HepG2 (cell line): ENCODE measurements at regions not wholly inside any gene's neighbourhood (a gene's known extent, or its start where the extent isn't known, plus 50 kb on each side); places are given as distances from the start of the nearest gene placed in this dataset.

Experiments used
- ATAC-seq: fragments of 200-7000 bp; cut with Tn5 transposase; 3 replicates; pipeline ENCODE4 v1.9.1; 2020; ENCODE audit warnings: mild to moderate bottlenecking, moderate library complexity
- BruUV-seq: library from RNA; stranded (reverse); fragments of 400-500 nt; replicated peaks from 2 replicates; lab custom pipeline; 2021; lab: Mats Ljungman, UMichigan
- CTCF ChIA-PET: fragments of 300-600 bp; formaldehyde crosslinking; extraction: SDS; loops from one replicate; lab custom pipeline; 2021; ENCODE audit warnings: low total read pairs, inconsistent platforms, low intra/inter-chr PET ratio; lab: Yijun Ruan, JAX
- POLR2A ChIA-PET: fragments of 350-600 bp; sonication (Branson Sonifier 250); formaldehyde crosslinking; loops from one replicate; lab custom pipeline; 2020; ENCODE audit warnings: antibody characterized with exemption, inconsistent platforms; lab: Yijun Ruan, JAX
- DNase-seq: peaks from one replicate; pipeline ENCODE4 v3.0.0-alpha.2; 2015; ENCODE audit warnings: low spot score
- FAIRE-seq: peaks from 3 replicates; lab custom pipeline; 2011; peaks lifted over from hg19 to GRCh38; lab: Jason Lieb, UNC
- H2AFZ ChIP-seq: one replicate; pipeline ENCODE4 v1.6.1; 2011; ENCODE audit warnings: low read length, inconsistent platforms
- H3K27ac ChIP-seq: fragments of 300-600 bp; 3 replicates; pipeline ENCODE4 v1.8.0; 2011; ENCODE audit warnings: mixed run types, mild to moderate bottlenecking, mixed read lengths, low read length, inconsistent platforms; ENCODE audit not compliant: insufficient read depth; ENCODE audit errors: extremely low read length
- H3K27me3 ChIP-seq, 2 experiments: fragments of 200-600 bp in 1 of 2; 2 replicates in 1 of 2; 3 replicates in 1 of 2; pipeline versions ENCODE4 v1.6.0 to v1.8.0; 2011; ENCODE audit warnings: low read length in 2 of 2, mild to moderate bottlenecking in 2 of 2, moderate library complexity in 2 of 2, inconsistent platforms in 1 of 2; ENCODE audit not compliant: insufficient read depth in 2 of 2, control insufficient read depth in 1 of 2
- H3K36me3 ChIP-seq, 2 experiments: fragments of 200-600 bp in 1 of 2; replicated peaks in 1 of 2; 2 replicates in 1 of 2; 3 replicates in 1 of 2; pipeline versions ENCODE4 v1.5.1 to v1.8.0; 2011; ENCODE audit warnings: low read length in 2 of 2, inconsistent platforms in 1 of 2; ENCODE audit not compliant: insufficient read depth in 2 of 2, control insufficient read depth in 1 of 2
- H3K4me1 ChIP-seq: 2 replicates; pipeline ENCODE4 v1.5.1; 2012; ENCODE audit warnings: low read length, inconsistent platforms; ENCODE audit not compliant: insufficient read depth
- H3K4me2 ChIP-seq: 2 replicates; pipeline ENCODE4 v1.6.0; 2011; ENCODE audit warnings: low read depth, low read length, inconsistent platforms
- H3K4me3 ChIP-seq, 3 experiments: fragments of 200-600 bp in 1 of 3; sonication (generic), shearing (Covaris generic) in 1 of 3; replicated peaks in 1 of 3; 2 replicates each; pipeline ENCODE4 v1.5.1; 2011 to 2016; ENCODE audit warnings: low read length in 3 of 3, inconsistent platforms in 2 of 3, low read depth in 2 of 3, mild to moderate bottlenecking in 2 of 3, control low read depth in 1 of 3, mixed read lengths in 1 of 3; ENCODE audit not compliant: insufficient read depth in 1 of 3
- H3K79me2 ChIP-seq: one replicate; pipeline ENCODE4 v1.6.1; 2011; ENCODE audit warnings: low read length, inconsistent platforms; ENCODE audit not compliant: insufficient read depth
- H3K9ac ChIP-seq: 2 replicates; pipeline ENCODE4 v1.6.0; 2011; ENCODE audit warnings: mild to moderate bottlenecking, low read depth, low read length, inconsistent platforms; ENCODE audit not compliant: insufficient read depth
- H3K9me3 ChIP-seq: 2 replicates; pipeline ENCODE4 v1.5.1; 2012; ENCODE audit warnings: mild to moderate bottlenecking, low read length
- H4K20me1 ChIP-seq: 2 replicates; pipeline ENCODE4 v1.6.0; 2011; ENCODE audit warnings: inconsistent platforms, mild to moderate bottlenecking, low read length, moderate library complexity; ENCODE audit not compliant: insufficient read depth
- NFIB ChIP-seq: sonication (generic); formaldehyde crosslinking; IDR thresholded peaks from 2 replicates; pipeline ENCODE4 v1.9.0; 2021; ENCODE audit warnings: missing genetic modification reagents, mild to moderate bottlenecking, borderline replicate concordance
- NPAS2 ChIP-seq: sonication (generic); formaldehyde crosslinking; IDR thresholded peaks from 2 replicates; pipeline ENCODE4 v1.8.0; 2022; ENCODE audit warnings: mild to moderate bottlenecking, missing genetic modification reagents, borderline replicate concordance
- SRSF9 ChIP-seq: fragments of 200-400 bp; formaldehyde crosslinking; IDR thresholded peaks from 2 replicates; pipeline ENCODE4 v1.6.1; 2018; ENCODE audit warnings: borderline replicate concordance, mild to moderate bottlenecking, low read depth, low read length; ENCODE audit not compliant: insufficient read depth, poor library complexity, severe bottlenecking
- SSRP1 ChIP-seq: IDR thresholded peaks from 2 replicates; pipeline ENCODE4 v1.6.1; 2016; ENCODE audit warnings: control low read depth
- ZFX ChIP-seq: sonication (generic); formaldehyde crosslinking; IDR thresholded peaks from 2 replicates; pipeline ENCODE4 v1.4.0; 2020; ENCODE audit warnings: mild to moderate bottlenecking, low read depth, missing genetic modification reagents, moderate library complexity
- ZNF280B ChIP-seq: sonication (generic); formaldehyde crosslinking; IDR thresholded peaks from 2 replicates; pipeline ENCODE4 v1.5.0; 2020; ENCODE audit warnings: missing genetic modification reagents, mild to moderate bottlenecking, borderline replicate concordance
- ZNF639 ChIP-seq: conservative IDR thresholded peaks from 2 replicates; pipeline ENCODE4 v1.6.1; 2018; ENCODE audit warnings: missing genetic modification reagents
- ZNF75D ChIP-seq: sonication (generic); formaldehyde crosslinking; IDR thresholded peaks from 2 replicates; pipeline ENCODE4 v1.8.1; 2023; ENCODE audit warnings: missing genetic modification reagents, mild to moderate bottlenecking, borderline replicate concordance
- WGBS: methylation state at CpG from one replicate; pipeline ENCODE4 v1.1.6; 2017; ENCODE audit warnings: low lambda C conversion rate; 5-methylcytosine and 5-hydroxymethylcytosine counted together
- in situ Hi-C: cut with HindIII; loops from 2 replicates; pipeline ENCODE4 v1.10.0; 2017; ENCODE audit warnings: low pct_unique_long_range_greater_than_20kb; ENCODE audit not compliant: extremely low pct_ligation_motif_present
- intact Hi-C: fragments of 100-400 bp; cut with micrococcal nuclease; formaldehyde crosslinking; loops from one replicate; pipeline ENCODE4 v1.10.0; 2022; ENCODE audit not compliant: unreplicated experiment
- TF ChIP-seq, protein P1 (sequence below), 2 experiments: sonication (generic) in 1 of 2; formaldehyde crosslinking in 1 of 2; IDR thresholded peaks; 2 replicates each; pipeline versions ENCODE4 v1.4.0 to v1.6.1; 2016 to 2020; ENCODE audit warnings: borderline replicate concordance in 1 of 2, low read depth in 1 of 2, mild to moderate bottlenecking in 1 of 2, missing genetic modification reagents in 1 of 2

DNA sequence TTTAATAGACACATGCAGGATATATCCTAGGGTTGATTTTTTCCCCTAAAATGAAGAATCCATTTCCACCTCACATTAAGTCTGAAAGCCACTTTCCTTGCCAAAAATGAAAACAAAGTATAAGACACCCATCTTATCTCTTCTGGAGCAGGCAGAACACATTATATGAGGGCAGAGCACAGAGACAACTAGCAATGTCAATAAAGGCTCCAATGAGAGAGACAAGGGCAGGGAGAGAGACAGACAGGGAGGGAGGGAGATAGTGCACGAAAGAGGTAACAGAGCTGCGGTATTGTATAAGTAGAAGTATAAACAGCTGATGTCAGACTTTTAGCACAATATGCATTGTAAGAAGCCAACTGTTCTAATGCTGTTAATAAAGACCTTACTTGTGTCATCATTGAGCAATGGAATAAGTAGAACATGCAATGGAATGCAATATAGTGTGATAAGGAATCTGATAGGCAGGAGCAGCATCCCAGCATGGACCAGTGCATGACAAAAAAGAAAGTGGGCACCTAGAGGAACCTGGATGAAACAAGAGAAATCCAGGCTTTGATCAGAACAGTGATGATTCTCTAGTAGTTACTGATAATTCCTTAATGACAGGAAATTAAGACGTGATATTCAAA lies 150.6 kb upstream of the TCF4 start:
- ATAC-seq (no peak), FAIRE-seq (no peak)
- POLR2A ChIA-PET: no interaction called here

More for the DNA sequence above, 150.6 kb upstream of the TCF4 start:
- no peak for DNase-seq
- Histone ChIP-seq H3K9ac (no peak overlapping the region), H3K27me3 (no peaks in the 10 kb centered on the region), H3K4me1 (no peaks in the 10 kb centered on the region), H3K4me2 (no peak overlapping the region), H3K79me2 (no peaks in the 10 kb centered on the region), H4K20me1 (no peaks in the 10 kb centered on the region), H2AFZ (no peak overlapping the region), H3K36me3 (no peaks in the 10 kb centered on the region), H3K4me3 (no peak overlapping the region), H3K27ac (no peak overlapping the region), H3K9me3 (peaks cover 82% of the 10 kb centered on the region)
- 2% methylated on average over 3 of the region's 3 CpGs for WGBS
- intact Hi-C loops: no loop called here
- BruUV-seq: no TSS peak
- CTCF ChIA-PET: no interaction called here
- in situ Hi-C loops: no loop called here
- TF ChIP-seq ZNF639 (CRISPR knock-in tag) (no peak), SRSF9 (no peak), ZFX (no peak), NFIB (CRISPR knock-in tag) (no peak), SSRP1 (no peak), ZNF280B (CRISPR knock-in tag) (no peak), ZNF75D (CRISPR knock-in tag) (no peak), NPAS2 (CRISPR knock-in tag) (no peak)
- TF ChIP-seq, protein P1, sequence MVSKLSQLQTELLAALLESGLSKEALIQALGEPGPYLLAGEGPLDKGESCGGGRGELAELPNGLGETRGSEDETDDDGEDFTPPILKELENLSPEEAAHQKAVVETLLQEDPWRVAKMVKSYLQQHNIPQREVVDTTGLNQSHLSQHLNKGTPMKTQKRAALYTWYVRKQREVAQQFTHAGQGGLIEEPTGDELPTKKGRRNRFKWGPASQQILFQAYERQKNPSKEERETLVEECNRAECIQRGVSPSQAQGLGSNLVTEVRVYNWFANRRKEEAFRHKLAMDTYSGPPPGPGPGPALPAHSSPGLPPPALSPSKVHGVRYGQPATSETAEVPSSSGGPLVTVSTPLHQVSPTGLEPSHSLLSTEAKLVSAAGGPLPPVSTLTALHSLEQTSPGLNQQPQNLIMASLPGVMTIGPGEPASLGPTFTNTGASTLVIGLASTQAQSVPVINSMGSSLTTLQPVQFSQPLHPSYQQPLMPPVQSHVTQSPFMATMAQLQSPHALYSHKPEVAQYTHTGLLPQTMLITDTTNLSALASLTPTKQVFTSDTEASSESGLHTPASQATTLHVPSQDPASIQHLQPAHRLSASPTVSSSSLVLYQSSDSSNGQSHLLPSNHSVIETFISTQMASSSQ (IDR thresholded peaks at IDR 0.05; ENCODE audit: low read depth): no peak
- TF ChIP-seq, protein P1 (CRISPR knock-in tag; IDR thresholded peaks at IDR 0.05; ENCODE audit: borderline replicate concordance): no peak
